ENCODE measurements at regions not wholly inside any gene's neighbourhood (a gene's known extent, or its start where the extent isn't known, plus 50 kb on each side); places are given as distances from the start of the nearest gene placed in this dataset.

DNA sequence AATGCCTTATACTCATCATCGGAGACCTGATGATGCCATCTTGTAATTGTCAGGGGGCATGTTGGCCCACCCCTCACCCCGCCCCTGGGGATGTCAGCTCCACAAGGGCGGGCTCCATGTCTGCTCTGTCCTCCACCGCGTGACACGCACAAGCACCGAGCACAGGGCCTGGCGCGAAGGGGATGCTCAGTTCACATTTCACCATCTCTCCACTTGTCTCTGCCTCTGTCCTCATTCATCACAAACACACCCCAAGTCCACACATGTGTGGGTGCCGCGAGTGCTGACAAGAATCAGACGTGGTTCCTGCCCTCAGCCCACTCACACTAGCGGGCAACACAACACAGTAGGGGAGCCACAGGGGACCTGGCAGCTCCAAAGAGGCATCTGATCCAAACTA, 151.2 kb upstream of the PTPN1 start:
- TF ChIP-seq POLR2A (IDR thresholded peaks at IDR 0.05), result no peak
- TF ChIP-seq, protein P1, sequence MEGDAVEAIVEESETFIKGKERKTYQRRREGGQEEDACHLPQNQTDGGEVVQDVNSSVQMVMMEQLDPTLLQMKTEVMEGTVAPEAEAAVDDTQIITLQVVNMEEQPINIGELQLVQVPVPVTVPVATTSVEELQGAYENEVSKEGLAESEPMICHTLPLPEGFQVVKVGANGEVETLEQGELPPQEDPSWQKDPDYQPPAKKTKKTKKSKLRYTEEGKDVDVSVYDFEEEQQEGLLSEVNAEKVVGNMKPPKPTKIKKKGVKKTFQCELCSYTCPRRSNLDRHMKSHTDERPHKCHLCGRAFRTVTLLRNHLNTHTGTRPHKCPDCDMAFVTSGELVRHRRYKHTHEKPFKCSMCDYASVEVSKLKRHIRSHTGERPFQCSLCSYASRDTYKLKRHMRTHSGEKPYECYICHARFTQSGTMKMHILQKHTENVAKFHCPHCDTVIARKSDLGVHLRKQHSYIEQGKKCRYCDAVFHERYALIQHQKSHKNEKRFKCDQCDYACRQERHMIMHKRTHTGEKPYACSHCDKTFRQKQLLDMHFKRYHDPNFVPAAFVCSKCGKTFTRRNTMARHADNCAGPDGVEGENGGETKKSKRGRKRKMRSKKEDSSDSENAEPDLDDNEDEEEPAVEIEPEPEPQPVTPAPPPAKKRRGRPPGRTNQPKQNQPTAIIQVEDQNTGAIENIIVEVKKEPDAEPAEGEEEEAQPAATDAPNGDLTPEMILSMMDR (IDR thresholded peaks at IDR 0.05), result no peak

Data from breast epithelium (tissue), 3 donors.